ENCODE measurements at regions not wholly inside any gene's neighbourhood (a gene's known extent, or its start where the extent isn't known, plus 50 kb on each side); places are given as distances from the start of the nearest gene placed in this dataset.

DNA sequence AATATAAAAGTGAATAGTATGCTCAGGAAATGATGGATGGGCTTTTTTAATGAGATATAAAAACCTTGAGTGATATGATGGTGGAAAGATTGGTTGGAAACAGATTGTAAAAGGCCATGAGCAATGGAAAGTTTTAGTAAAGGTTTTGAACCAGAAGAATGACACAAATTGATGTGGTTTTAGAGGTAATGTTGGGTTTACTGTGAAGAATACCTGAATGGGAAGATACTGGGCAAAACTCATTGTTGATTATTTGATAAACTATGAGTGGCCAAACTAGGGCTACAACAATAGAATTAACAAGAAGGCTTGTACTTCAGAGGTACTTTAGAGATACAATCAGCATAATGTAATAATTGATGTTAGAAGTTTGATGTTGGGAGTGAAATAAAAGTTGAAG, 108.5 kb downstream of the PTGS2 start:
- Histone ChIP-seq H3K27me3 (ENCODE audit: insufficient read depth, low read length) (no peaks in the 10 kb centered on the region), H3K9me3 (ENCODE audit: low read depth, low read length) (no peaks in the 10 kb centered on the region), H3K4me3 (ENCODE audit: low read length) (no peak overlapping the region), H3K4me1 (ENCODE audit: insufficient read depth, low read length) (peaks cover 14% of the 10 kb centered on the region)

DNA sequence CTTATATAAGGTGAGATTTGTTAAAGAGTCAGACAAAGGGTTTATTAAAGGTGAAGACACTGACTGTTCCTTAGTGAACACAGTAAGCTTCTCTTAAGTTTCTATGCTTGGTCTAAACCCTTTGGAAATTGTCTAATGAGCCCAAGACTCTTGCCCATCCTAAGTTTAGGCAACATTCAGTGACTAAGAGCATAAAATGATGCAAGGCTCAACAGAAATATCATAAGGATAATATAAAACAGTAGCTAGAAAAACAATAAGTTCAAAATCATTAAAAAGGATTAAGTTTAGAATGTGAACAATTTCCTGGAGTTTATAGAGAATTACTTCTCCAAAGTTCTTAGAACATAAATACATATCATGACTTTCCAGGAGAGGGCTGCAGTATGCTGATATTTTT, 108.9 kb upstream of the PDC start:
- no peaks in the 10 kb centered on the region for H3K9me3 ChIP-seq (ENCODE audit: low read depth, low read length)
- no peaks in the 10 kb centered on the region for H3K27me3 ChIP-seq (ENCODE audit: insufficient read depth, low read length)
- H3K4me3 ChIP-seq (ENCODE audit: low read length) = no peak overlapping the region
- H3K4me1 ChIP-seq (ENCODE audit: insufficient read depth, low read length) = no peaks in the 10 kb centered on the region

DNA sequence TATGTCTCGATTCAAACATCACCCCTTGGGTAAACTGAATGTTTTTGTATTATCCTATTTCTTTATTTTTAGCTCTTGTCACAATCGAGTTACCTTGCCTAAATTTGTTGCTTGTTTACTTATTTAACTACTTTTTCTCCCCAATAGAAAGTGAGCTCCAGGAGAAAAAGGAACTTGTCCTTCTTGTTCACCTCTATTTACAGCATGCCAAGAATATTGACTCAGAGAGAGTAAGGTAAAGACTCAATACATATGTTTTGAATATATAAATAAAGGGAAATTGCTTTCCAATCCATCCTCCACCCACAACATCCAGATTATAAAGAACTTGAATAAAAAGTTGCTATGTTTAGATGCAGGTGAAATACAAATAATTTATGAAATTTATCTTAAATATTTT, 107.3 kb upstream of the PDC start:
- no peaks in the 10 kb centered on the region for H3K9me3 ChIP-seq (ENCODE audit: low read depth, low read length)
- no peaks in the 10 kb centered on the region for H3K4me1 ChIP-seq (ENCODE audit: insufficient read depth, low read length)
- H3K27me3 ChIP-seq (ENCODE audit: insufficient read depth, low read length) = no peaks in the 10 kb centered on the region
- H3K4me3 ChIP-seq (ENCODE audit: low read length) = no peak overlapping the region

DNA sequence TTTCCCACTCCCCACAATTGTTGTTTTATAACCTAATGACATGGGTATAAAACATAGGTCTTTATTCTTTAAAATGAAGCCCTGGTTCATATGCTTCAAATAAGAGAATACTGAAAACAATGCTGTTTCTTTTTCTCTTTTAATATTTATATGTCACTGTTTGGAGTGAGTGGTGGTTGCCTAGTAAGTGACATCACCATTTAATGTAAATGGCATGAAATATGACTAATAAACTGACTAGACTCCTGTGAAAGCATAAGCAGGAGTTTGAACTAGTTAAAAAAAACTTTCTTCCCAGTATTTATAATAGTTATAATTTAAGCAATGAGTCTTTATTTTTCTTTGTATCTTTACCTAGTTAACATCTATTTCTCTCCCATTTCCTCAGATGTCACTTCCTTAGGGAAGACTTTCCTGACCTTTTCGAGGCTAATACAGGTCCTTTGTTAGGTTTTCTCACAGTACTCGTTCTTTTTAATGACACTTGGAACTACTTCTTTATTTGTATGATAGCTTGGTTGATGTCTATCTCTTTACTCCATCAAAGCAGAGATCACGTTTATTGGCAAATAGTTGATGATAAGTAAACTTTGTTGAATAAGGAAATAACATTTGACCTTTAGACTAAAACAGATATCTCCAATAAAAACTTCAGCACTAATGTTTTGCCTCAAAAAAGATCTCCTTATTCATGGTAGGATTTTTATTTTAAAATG, 105.4 kb upstream of the PDC start:
- Histone ChIP-seq H3K9me3 (ENCODE audit: low read depth, low read length) (no peaks in the 10 kb centered on the region), H3K27me3 (ENCODE audit: insufficient read depth, low read length) (no peaks in the 10 kb centered on the region), H3K4me1 (ENCODE audit: insufficient read depth, low read length) (no peaks in the 10 kb centered on the region), H3K4me3 (ENCODE audit: low read length) (no peak overlapping the region)

DNA sequence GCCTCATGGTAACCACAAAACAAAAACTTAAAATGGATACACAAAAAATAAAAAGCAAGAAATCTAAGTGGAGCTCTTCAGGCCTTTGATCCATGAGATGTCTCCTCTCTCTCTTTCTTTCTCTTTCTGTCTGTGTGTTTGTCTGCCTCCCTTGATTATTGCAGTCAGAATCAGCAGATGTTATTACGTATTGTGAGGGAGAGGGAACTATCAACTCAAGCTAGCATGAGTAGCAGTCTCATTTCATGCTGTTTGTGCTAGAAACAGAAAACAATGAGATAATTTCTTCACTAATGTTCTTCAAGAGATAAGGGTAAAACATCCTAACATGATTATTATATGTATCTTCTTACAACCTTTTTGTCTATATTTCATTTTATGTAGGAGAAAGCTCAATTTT, 103.7 kb upstream of the PDC start:
- H3K4me1 ChIP-seq (ENCODE audit: insufficient read depth, low read length) = no peaks in the 10 kb centered on the region
- H3K9me3 ChIP-seq (ENCODE audit: low read depth, low read length) = no peaks in the 10 kb centered on the region
- H3K4me3 ChIP-seq (ENCODE audit: low read length) = no peak overlapping the region
- H3K27me3 ChIP-seq (ENCODE audit: insufficient read depth, low read length) = no peaks in the 10 kb centered on the region

DNA sequence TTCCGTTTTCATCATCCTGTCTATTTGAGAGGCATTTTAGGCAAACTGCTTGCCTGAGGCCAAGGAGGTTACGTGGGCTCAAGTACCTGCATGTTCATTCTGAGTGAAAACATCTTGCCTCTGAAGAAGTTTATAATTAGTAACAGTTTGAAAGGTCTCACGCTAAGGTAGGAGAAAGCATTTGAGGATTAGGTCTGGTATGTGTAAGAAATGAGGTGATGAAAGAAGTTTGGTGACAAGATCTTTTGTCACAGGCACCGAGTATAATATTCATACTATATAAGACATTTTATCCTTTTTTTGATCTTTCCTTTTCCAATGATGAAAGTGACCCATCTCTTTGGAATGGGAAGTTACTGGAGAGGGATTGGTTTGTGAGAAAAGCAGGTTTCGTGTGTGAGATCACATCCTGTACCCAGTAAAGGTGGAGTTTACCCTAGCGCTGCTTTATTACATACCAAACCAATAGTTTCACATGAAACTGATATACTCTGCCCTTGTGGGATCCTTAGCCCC, 98.7 kb upstream of the PDC start:
- no peaks in the 10 kb centered on the region for H3K4me1 ChIP-seq (ENCODE audit: insufficient read depth, low read length)
- no peaks in the 10 kb centered on the region for H3K9me3 ChIP-seq (ENCODE audit: low read depth, low read length)
- no peaks in the 10 kb centered on the region for H3K27me3 ChIP-seq (ENCODE audit: insufficient read depth, low read length)
- H3K4me3 ChIP-seq (ENCODE audit: low read length) = no peak overlapping the region

DNA sequence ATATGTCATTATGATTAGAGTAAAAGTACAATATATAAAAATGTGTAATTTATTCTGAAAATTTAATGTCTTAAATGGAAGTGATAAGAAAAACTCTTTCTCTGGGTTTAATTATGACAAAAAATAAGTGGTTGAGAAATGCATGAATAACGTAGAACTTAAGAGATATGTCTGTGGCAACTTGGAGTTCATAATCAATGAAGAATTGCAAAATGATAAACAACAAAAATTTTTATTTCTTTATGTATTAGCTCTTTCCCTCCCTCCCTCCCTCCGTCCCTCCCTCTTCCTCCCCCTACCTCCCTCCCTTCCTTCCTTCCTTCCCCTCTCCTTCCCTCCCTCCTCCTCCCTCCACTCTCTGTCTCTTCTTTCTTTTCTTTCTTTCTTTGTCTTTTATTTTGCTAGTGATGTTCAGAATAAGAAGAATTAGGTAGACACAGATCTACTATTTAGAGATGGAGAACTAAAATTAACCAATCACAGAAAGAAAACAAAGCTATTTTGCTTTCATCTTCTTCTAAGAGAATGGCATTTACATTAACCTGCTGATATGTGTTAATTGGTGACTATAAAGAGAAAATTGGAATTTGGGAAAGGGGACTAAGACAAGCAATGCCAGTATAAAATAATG, 96.3 kb upstream of the PDC start:
- H3K9me3 ChIP-seq (ENCODE audit: low read depth, low read length) = peaks cover under 1% of the 10 kb centered on the region
- no peak overlapping the region for H3K4me3 ChIP-seq (ENCODE audit: low read length)
- no peaks in the 10 kb centered on the region for H3K27me3 ChIP-seq (ENCODE audit: insufficient read depth, low read length)
- H3K4me1 ChIP-seq (ENCODE audit: insufficient read depth, low read length) = no peaks in the 10 kb centered on the region

DNA sequence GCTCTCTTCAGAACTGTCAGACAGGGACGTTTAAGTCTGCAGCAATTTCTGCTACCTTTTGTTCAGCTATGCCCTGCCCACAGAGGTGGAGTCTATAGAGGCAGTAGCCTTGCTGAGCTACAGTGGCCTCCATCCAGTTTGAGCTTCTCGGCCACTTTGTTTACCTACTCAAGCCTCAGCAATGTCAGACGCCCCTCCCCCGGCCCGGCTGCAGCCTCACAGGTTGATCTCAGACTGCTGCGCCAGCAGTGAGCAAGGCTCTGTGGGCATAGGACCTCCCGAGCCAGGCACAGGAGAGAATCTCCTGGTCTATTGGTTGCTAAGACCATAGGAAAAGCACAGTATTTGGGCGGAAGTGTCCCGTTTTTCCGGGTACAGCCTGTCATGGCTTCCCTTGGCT, 89.9 kb upstream of the PDC start:
- H3K27me3 ChIP-seq (ENCODE audit: insufficient read depth, low read length) = no peaks in the 10 kb centered on the region
- no peaks in the 10 kb centered on the region for H3K4me1 ChIP-seq (ENCODE audit: insufficient read depth, low read length)
- no peak overlapping the region for H3K4me3 ChIP-seq (ENCODE audit: low read length)
- H3K9me3 ChIP-seq (ENCODE audit: low read depth, low read length) = peaks cover 9% of the 10 kb centered on the region

DNA sequence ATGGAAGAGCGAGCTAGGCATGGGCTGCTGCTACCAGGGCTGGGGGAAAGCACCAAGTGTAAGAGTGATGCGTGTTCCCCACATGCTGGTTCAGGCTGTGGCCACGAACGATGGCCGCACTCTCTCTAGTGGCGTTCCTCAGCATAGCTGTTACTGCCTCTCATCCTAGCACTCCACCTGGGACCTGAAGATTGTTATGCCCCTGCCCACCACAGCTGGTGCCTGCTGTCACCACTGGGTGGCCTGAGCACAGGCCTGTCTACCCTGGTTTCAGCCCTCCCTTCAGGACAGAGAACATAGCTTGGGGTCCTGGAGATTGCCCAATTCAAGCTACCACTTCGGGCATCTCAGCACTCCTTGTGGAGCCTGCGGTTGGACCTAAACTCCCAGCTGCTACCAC, 80.1 kb upstream of the PDC start:
- Histone ChIP-seq H3K9me3 (ENCODE audit: low read depth, low read length) (peaks cover 11% of the 10 kb centered on the region), H3K27me3 (ENCODE audit: insufficient read depth, low read length) (no peaks in the 10 kb centered on the region), H3K4me1 (ENCODE audit: insufficient read depth, low read length) (peaks cover 8% of the 10 kb centered on the region), H3K4me3 (ENCODE audit: low read length) (no peak overlapping the region)

DNA sequence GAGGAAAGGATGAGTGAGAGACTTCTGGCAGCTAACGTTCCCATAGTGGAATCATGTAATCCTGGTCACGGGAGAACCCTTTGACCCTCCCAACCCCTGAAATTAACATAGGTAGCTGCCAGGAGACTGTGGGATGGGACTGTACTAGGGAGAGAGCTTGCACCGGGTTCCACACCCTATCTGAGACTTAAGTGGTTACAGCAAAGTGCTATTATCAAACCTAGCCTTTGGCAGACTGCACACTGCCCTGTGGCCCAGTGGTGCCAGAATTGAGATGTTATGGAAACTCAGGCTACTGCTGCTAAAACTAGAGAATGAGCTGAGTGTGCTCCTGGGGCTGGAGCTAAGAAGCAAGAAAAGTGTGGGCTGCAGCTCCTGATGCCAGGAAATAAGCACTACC, 79.6 kb upstream of the PDC start:
- H3K9me3 ChIP-seq (ENCODE audit: low read depth, low read length) = peaks cover 11% of the 10 kb centered on the region
- H3K4me3 ChIP-seq (ENCODE audit: low read length) = no peak overlapping the region
- no peaks in the 10 kb centered on the region for H3K27me3 ChIP-seq (ENCODE audit: insufficient read depth, low read length)
- peaks cover 8% of the 10 kb centered on the region for H3K4me1 ChIP-seq (ENCODE audit: insufficient read depth, low read length)

DNA sequence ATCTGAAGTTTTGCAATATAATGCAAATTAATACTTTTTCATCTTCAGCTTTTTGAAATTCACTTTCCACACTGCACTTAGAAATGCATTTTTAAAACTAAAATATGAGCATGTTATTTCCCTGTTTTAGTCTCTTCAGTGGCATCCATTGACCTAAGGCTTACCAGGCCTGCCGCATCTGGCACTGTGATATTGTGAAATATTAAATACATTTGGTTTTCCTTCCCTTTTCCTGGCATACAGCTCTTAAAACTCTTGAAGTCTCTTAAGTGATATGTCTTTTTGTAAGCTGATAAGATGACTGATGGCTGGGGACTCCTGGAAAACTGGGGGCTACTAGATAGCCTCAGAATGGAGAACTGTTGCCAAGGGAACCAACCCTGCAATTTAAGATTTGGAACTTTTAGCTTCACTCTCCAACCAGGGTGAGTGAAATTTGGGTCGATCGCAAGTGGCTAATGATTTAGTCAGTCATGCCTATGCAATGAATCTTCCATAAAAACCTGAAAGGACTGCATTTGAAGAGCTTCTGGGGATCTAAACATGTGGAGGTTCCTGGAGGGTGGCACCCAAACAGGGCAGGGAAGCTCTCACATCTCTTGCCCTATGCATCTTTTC, 75.5 kb upstream of the PDC start:
- Histone ChIP-seq H3K4me3 (ENCODE audit: low read length) (no peak overlapping the region), H3K27me3 (ENCODE audit: insufficient read depth, low read length) (no peaks in the 10 kb centered on the region), H3K4me1 (ENCODE audit: insufficient read depth, low read length) (peaks cover 8% of the 10 kb centered on the region), H3K9me3 (ENCODE audit: low read depth, low read length) (no peaks in the 10 kb centered on the region)

DNA sequence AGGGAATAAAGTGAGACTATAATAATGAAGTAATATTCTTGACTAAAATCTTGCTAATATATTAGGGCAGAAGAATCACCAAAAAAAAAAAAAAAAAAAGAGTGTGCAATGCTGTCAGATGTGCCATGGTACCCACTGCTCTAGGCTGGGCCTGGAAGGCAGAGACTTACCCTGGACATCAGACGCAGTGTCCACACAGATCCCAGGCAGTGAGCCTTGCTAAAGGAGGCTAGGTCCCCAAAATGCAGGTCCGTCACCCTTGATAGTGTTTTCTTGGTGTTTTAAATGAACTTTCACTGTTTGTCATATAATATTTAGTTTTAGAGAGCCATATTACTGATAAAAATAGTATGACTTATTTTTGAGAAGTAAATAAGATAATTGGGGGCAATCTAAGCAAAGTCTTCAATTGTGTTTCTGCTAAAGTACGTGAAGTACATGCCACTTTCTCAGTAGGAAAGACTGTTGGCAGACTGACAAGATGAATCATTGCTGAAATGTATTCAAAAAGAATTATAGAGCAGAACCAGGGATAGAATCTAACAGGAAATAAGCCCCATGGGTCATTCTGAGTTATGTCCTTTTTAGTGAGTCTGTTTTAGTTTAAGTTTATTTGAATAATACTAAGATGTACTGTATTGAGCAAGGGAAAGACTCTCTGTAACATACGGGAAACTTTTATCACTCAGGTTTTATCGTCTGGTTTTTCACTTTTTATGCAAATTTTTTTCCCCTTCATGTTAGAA, 74.6 kb upstream of the PDC start:
- H3K9me3 ChIP-seq (ENCODE audit: low read depth, low read length) = no peaks in the 10 kb centered on the region
- peaks cover 8% of the 10 kb centered on the region for H3K4me1 ChIP-seq (ENCODE audit: insufficient read depth, low read length)
- no peak overlapping the region for H3K4me3 ChIP-seq (ENCODE audit: low read length)
- no peaks in the 10 kb centered on the region for H3K27me3 ChIP-seq (ENCODE audit: insufficient read depth, low read length)

DNA sequence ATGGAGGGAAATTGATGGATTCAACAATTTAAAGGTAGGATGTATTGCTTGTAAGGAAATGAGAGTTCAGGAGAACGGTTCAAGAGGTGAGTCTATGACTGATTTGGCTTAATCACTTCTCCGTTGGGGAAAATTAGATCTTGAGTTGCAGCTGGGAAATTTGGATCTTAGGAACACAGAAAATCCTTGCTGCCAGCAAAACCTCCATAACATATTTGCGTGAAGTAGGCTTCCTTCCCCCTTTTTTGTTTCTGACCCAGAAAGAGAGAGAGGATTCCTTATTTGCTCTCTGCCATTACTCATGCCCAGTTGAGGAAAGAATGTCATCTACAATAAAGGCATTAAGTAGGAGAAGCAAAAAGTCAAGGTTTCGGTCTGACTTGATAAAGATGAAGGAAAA, 73.5 kb upstream of the PDC start:
- Histone ChIP-seq H3K27me3 (ENCODE audit: insufficient read depth, low read length) (no peaks in the 10 kb centered on the region), H3K4me3 (ENCODE audit: low read length) (no peak overlapping the region), H3K4me1 (ENCODE audit: insufficient read depth, low read length) (peaks cover 8% of the 10 kb centered on the region), H3K9me3 (ENCODE audit: low read depth, low read length) (no peaks in the 10 kb centered on the region)

DNA sequence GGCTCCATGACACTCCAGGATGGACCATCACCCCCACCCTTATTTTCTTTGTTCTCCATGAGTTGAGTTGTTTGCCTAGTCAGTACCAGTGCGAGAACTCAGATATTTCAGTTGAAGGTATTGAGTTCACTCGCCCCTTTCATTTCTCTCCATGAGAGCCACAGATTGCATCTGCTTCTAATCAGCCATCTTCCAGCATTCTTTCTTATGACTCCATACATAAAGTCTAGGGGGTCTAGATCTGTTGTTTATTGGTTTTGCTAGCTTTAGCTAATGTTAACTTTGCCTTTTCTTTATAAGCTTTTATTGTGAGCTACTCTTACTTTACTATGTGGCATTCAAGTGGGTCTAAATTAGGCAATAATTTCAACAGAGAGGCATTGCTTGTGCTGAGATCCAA, 71.6 kb upstream of the PDC start:
- Histone ChIP-seq H3K27me3 (ENCODE audit: insufficient read depth, low read length) (no peaks in the 10 kb centered on the region), H3K9me3 (ENCODE audit: low read depth, low read length) (no peaks in the 10 kb centered on the region), H3K4me3 (ENCODE audit: low read length) (no peak overlapping the region), H3K4me1 (ENCODE audit: insufficient read depth, low read length) (peaks cover 8% of the 10 kb centered on the region)

DNA sequence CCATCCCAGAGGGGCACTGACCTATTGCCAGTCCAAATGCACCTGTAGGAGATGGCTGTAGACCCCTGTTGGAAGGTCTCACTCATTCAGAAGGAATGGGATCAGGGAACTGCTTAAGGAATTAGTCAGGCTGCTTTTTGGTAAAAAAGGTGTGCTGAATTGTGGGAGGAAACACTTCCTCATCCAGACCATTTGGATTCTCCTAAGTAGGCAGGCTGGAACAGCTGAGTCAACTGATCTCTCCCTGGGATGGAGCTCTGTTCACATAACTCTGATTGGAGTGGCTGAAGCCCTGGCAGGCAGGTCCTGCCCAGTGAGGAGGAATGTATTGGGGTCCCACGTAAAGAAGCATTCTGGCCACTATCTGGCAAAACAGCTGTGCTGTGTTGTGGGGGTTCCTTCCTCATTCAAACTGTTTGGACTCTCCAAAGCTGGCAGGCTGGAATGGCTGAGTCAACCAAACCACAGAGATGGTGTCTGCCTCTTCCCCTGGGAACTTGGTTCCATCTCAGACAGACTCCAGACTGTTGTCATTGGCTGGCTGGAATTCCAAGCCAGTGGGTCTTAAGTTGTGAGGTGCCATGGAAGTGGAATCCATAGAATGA, 70.7 kb upstream of the PDC start:
- Histone ChIP-seq H3K4me1 (ENCODE audit: insufficient read depth, low read length) (peaks cover 5% of the 10 kb centered on the region), H3K27me3 (ENCODE audit: insufficient read depth, low read length) (no peaks in the 10 kb centered on the region), H3K4me3 (ENCODE audit: low read length) (no peak overlapping the region)

More for the DNA sequence above, 70.7 kb upstream of the PDC start:
- no peaks in the 10 kb centered on the region for H3K9me3 ChIP-seq (ENCODE audit: low read depth, low read length)

Data from mononuclear cell (primary cell).